ENCODE measurements at regions not wholly inside any gene's neighbourhood (a gene's known extent, or its start where the extent isn't known, plus 50 kb on each side); places are given as distances from the start of the nearest gene placed in this dataset.

DNA sequence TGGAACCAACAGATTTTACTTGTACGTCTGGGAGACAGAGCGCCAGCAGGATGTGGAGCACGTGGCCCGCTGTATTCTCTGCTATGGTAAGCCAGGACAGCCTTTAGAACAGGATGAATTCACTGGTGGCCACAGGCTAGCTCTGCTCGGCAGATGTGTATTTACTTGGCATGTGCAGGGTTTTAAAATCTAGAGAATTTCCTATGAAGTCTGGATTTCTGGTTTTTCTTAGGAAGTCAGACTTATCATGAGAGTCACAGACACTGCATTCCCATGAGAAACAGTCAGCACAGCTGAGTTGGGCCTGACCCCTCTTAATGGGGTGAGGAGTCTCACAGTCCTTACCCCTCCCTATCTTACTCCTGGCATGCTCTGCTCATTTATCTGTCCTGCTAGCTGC, 84.6 kb upstream of the COL6A5 start:
- no peak for DNase-seq (ENCODE audit: low read depth in 2 of 2)

DNA sequence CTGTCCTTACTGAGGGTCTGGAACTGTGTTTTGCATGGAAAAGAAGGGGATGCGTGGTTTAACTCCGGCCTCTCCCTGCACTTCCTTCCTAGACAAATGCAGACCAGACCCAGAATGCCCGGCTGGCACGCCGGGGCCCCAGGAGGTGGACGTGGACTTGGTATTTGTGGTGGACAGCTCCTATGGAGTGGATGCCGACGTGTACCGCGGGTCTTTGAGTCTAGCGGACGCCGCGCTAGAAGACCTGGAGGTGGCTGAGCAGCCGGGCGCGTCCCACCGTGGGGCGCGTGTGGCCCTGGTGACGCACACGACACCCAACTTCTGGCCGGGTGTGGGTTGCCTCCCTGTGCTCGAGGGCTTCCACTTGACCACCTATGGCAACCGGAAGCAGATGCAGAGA, 81.8 kb upstream of the COL6A5 start:
- DNase-seq (ENCODE audit: low read depth in 2 of 2): no peak

DNA sequence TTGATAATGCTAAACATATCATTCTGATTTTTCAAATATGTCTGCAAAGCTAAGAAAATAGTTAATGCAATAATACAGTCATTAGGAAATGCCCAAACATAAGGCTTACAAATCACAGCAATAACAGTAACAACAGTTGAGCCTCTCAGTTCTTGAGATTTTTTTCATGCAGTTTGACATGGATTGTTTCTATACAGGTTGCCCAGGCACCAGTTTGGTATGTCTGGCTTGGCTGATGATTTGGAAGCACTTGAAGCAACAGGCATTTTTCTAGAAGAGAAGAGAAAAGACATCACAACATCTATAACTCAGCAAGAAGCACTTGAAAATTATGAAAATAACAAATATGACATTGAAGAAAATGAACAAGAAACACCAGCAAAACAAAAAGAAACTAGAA, 78.7 kb upstream of the COL6A5 start:
- DNase-seq (ENCODE audit: low read depth in 2 of 2): no peak

DNA sequence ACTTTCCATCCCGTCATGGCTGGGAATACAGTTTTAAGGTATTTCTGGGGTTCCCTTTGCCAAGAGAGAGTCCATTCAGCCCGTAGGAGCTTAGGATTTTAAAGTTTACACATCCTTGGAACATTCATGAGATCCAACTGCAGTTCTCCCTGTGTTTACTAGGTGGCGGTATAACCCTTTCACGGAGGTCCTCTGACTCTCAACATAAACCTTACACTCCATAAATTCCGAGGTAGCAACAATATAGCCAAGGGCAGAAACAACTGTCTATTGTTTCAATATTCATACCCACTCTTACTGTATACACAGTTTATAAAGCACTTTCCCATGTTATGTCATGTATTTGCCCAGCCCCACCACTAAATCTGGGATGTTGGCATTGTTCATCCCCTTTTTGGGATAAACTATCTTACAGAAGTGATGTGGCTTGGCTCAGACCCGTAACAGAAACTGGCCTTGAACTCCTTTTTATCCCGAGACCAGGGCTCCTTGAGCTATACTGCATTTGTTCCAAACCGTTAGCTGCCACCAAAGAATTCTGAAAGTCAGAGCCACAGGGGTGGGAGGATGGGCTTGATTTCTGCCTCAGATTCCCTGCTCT, 69.2 kb upstream of the COL6A5 start:
- no peak for DNase-seq (ENCODE audit: low read depth in 2 of 2)

DNA sequence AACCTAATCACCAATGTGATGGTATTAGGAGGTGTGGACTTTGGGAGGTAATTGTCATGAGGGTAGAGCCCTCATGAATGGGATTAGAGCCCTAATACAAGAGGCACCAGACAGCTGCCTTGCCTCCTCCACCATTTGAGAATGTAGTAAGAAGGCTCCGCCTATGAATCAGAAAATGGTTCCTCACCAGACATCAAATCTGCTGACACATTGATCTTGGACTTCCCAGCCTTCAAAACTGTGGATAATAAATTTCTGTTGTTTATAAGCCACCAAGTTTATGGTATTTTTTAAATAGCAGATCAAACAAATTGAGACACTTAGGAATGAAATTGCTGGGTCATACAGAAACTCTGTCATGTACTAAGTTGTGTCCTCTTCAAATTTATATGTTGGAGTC, 56.8 kb upstream of the COL6A5 start:
- no peak for DNase-seq (ENCODE audit: low read depth in 2 of 2)

DNA sequence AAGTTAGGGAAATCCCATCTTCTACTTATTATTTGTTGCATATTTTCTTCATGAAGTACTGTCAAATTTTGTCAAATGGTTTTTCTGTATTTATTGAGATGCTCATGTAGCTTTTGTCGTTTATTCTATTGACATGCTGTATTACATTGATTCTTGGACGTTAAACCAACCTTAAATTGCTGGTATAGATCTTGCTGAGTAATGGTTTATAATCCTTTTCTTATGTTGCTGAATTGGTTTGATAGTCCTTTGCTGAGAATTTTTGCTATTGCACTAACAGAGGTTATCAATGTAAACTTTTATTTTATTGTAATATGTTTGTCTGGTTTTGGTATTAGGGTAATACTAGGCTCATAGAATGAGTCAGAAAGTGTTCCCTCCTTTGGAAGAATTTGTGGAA, 54.3 kb upstream of the COL6A5 start:
- DNase-seq (ENCODE audit: low read depth in 2 of 2): no peak

DNA sequence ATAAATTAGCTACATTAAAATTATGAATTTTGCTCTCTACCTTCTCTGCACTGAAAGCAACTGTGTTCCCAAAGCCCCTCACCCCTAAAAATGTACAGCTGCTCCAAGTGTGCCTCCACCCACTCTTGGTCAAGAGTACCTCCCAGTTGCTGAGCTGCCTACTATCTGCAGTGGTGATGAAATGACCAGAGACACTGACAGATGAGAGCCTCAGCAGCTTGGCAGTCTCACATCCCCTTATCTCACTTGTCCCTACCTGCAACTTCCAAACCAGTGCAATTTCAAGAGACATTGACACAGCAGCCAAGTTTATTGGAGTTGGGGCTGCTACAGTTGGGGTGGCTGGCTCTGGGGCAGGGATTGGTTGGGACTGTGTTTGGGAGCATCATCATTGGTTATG, 52.2 kb upstream of the COL6A5 start:
- DNase-seq (ENCODE audit: low read depth in 2 of 2): no peak

Data from stimulated activated CD4-positive, alpha-beta T cell treated with anti-CD3 and anti-CD28 coated beads, Interleukin-1b, Interleukin-23, amount 100 ng/mL, for 4 hours (primary cell).